HEK293 (cell line): ENCODE measurements at regions not wholly inside any gene's neighbourhood (a gene's known extent, or its start where the extent isn't known, plus 50 kb on each side); places are given as distances from the start of the nearest gene placed in this dataset.

Source experiments
- CTCF ChIA-PET: fragments of 350-600 bp; formaldehyde crosslinking; extraction: SDS; loops from one replicate; lab custom pipeline; 2021; ENCODE audit warnings: antibody characterized with exemption; lab: Yijun Ruan, JAX
- POLR2A ChIA-PET: fragments of 300-600 bp; formaldehyde crosslinking; extraction: SDS; loops from one replicate; lab custom pipeline; 2020; ENCODE audit warnings: antibody characterized with exemption, inconsistent platforms; lab: Yijun Ruan, JAX
- H3K27ac ChIP-seq: fragments of 200-500 bp; sonication (Bioruptor generic); 2 replicates; pipeline ENCODE4 v1.5.1; 2014; ENCODE audit warnings: low read depth, low read length, control low read depth, inconsistent platforms; ENCODE audit errors: extremely low read depth
- H3K36me3 ChIP-seq, 2 experiments: fragments of 200-500 bp in 1 of 2; sonication (Bioruptor generic) in 1 of 2; 1 replicate in 1 of 2; 2 replicates in 1 of 2; pipeline ENCODE4 v1.5.1; 2014 to 2017; ENCODE audit warnings: inconsistent platforms in 2 of 2, low read length in 2 of 2; ENCODE audit not compliant: control insufficient read depth in 2 of 2, insufficient read depth in 1 of 2
- H3K4me1 ChIP-seq: fragments of 200-500 bp; sonication (Bioruptor generic); 2 replicates; pipeline ENCODE4 v1.5.1; 2014; ENCODE audit warnings: mild to moderate bottlenecking, low read length, inconsistent platforms; ENCODE audit not compliant: control insufficient read depth, insufficient read depth
- H3K4me3 ChIP-seq: 2 replicates; pipeline ENCODE4 v1.5.1; 2011; ENCODE audit warnings: low read depth, mild to moderate bottlenecking, control low read depth, low read length, moderate library complexity
- H3K9me3 ChIP-seq: fragments of 200-500 bp; sonication (Bioruptor generic); 2 replicates; pipeline ENCODE4 v1.5.1; 2014; ENCODE audit warnings: low read depth, low read length, inconsistent platforms; ENCODE audit not compliant: control insufficient read depth, insufficient read depth
- EGR2 ChIP-seq: fragments of 450-650 bp; formaldehyde crosslinking; IDR thresholded peaks from 2 replicates; pipeline ENCODE4 v1.5.1; 2016; ENCODE audit warnings: low read depth, missing biosample characterization, missing genetic modification characterization
- GFI1B ChIP-seq: fragments of 450-650 bp; formaldehyde crosslinking; IDR thresholded peaks from 2 replicates; pipeline ENCODE4 v1.5.1; 2016; ENCODE audit warnings: missing biosample characterization, missing genetic modification characterization
- KLF10 ChIP-seq: fragments of 450-650 bp; IDR thresholded peaks from 2 replicates; pipeline ENCODE4 v1.5.1; 2018; ENCODE audit warnings: missing biosample characterization, mild to moderate bottlenecking, missing genetic modification characterization
- RBAK ChIP-seq: fragments of 450-650 bp; formaldehyde crosslinking; IDR thresholded peaks from 2 replicates; pipeline ENCODE4 v1.5.1; 2016; ENCODE audit warnings: missing biosample characterization, missing genetic modification characterization
- SP7 ChIP-seq: fragments of 450-650 bp; formaldehyde crosslinking; IDR thresholded peaks from 2 replicates; pipeline ENCODE4 v1.5.1; 2016; ENCODE audit warnings: missing biosample characterization, missing genetic modification characterization
- ZBTB48 ChIP-seq: fragments of 450-650 bp; formaldehyde crosslinking; IDR thresholded peaks from 2 replicates; pipeline ENCODE4 v1.5.1; 2016; ENCODE audit warnings: missing biosample characterization, missing genetic modification characterization
- ZFHX2 ChIP-seq: fragments of 450-650 bp; formaldehyde crosslinking; conservative IDR thresholded peaks from 2 replicates; pipeline ENCODE4 v1.5.1; 2016; ENCODE audit warnings: missing biosample characterization, missing genetic modification characterization
- ZNF10 ChIP-seq: fragments of 450-650 bp; formaldehyde crosslinking; IDR thresholded peaks from 2 replicates; pipeline ENCODE4 v1.5.1; 2017; ENCODE audit warnings: missing biosample characterization, missing genetic modification characterization
- ZNF138 ChIP-seq: fragments of 450-650 bp; formaldehyde crosslinking; IDR thresholded peaks from 2 replicates; pipeline ENCODE4 v1.5.1; 2016; ENCODE audit warnings: missing biosample characterization, missing genetic modification characterization, borderline replicate concordance
- ZNF416 ChIP-seq: fragments of 450-650 bp; formaldehyde crosslinking; IDR thresholded peaks from 2 replicates; pipeline ENCODE4 v1.5.1; 2016; ENCODE audit warnings: missing biosample characterization, missing genetic modification characterization
- ZNF501 ChIP-seq: fragments of 450-650 bp; formaldehyde crosslinking; IDR thresholded peaks from 2 replicates; pipeline ENCODE4 v1.5.1; 2016; ENCODE audit warnings: missing biosample characterization, missing genetic modification characterization
- ZNF514 ChIP-seq: fragments of 450-650 bp; formaldehyde crosslinking; IDR thresholded peaks from 2 replicates; pipeline ENCODE4 v1.5.1; 2016; ENCODE audit warnings: missing biosample characterization, missing genetic modification characterization
- ZNF555 ChIP-seq: fragments of 450-650 bp; formaldehyde crosslinking; conservative IDR thresholded peaks from 2 replicates; pipeline ENCODE4 v1.5.1; 2017; ENCODE audit warnings: missing biosample characterization, mild to moderate bottlenecking, missing genetic modification characterization, inconsistent platforms
- ZNF776 ChIP-seq: fragments of 450-650 bp; formaldehyde crosslinking; IDR thresholded peaks from 2 replicates; pipeline ENCODE4 v1.5.0; 2017; ENCODE audit warnings: missing biosample characterization, missing genetic modification characterization, borderline replicate concordance
- TF ChIP-seq, protein P1 (sequence below): fragments of 450-650 bp; formaldehyde crosslinking; IDR thresholded peaks from 2 replicates; pipeline ENCODE4 v1.5.1; 2016; ENCODE audit warnings: missing biosample characterization, missing genetic modification characterization, borderline replicate concordance
- TF ChIP-seq, protein P2 (sequence below): fragments of 450-650 bp; formaldehyde crosslinking; IDR thresholded peaks from 2 replicates; pipeline ENCODE4 v1.5.1; 2016; ENCODE audit warnings: missing biosample characterization, missing genetic modification characterization
- TF ChIP-seq, protein P3 (sequence below): fragments of 450-650 bp; formaldehyde crosslinking; IDR thresholded peaks from 2 replicates; pipeline ENCODE4 v1.5.1; 2017; ENCODE audit warnings: missing biosample characterization, missing genetic modification characterization
- TF ChIP-seq, protein P4 (sequence below): fragments of 450-650 bp; formaldehyde crosslinking; IDR thresholded peaks from 2 replicates; pipeline ENCODE4 v1.5.1; 2016; ENCODE audit warnings: missing biosample characterization, missing genetic modification characterization
- TF ChIP-seq, protein P5 (sequence below): fragments of 450-650 bp; formaldehyde crosslinking; IDR thresholded peaks from 2 replicates; pipeline ENCODE4 v1.5.0; 2017; ENCODE audit warnings: missing biosample characterization, missing genetic modification characterization, borderline replicate concordance

DNA sequence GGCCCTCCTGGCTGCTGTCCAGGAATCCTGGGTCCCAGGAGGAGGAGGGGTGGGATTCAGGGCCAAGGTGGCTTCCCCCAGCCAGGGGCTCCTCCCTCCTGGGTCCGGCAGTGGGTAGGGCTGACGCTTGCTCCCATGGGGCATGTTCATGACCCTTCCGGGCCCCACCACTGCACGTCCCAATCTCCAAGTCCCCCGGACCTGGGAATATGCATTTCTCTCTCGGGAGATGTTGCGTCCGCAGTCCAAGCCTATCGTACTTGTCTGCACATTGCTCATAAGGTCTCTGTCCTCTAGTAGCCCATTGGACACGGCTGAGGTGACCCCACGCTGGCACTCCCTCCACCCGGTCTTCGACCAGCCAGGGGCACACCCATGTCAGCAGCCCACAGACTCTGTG lies 192.3 kb downstream of the TEX29 start:
- no peak for TF ChIP-seq ZNF10 (tag by site-specific recombination)

DNA sequence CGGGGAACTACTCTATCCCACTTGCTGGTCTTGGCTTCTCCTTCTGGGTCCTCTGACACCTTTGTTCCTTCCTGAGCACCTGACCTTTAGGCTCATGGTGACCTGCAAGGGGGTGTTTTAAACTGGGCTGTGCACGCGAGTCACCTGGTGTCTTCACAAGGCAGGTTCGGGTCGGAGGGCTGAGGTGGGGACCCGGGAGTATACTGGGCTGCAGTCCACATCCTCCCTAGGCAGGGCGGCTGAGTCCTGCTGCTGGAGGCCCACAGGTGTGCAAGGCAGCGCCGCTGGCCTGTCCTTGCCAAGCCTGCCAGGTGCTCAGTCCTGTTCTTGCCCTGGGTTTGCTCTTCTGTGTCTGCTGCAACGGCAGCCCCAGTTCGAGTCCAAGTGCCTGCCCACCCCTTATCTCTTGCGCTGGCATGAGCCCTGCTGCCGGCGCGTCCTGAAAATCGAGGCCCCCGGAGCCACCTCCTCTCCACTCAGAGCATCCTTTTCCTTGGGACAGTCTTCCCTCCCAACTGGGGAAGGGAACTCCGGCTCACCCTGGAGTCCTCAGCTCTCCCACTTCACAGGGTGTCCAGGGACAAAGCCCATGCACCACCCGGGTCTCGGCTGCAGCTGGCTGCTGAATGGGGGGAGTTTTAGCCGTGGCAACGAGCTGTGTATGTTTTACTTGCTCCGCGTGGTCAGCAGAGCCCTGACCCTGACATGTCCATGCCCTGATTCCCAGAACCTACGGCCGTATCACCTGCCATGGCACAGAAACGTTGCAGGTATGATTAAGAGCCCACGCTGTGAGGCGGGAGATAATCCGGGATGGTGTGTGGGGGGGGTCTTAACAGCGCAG lies 193.5 kb downstream of the TEX29 start:
- no peaks in the 10 kb centered on the region for H3K9me3 ChIP-seq
- H3K27ac ChIP-seq, result no peak overlapping the region
- ChIA-PET POLR2A (no interaction called here), CTCF (interaction anchor here (0.7 kb wide), 1 partner anchor 9 kb away, joined by 3 read pairs; no protein-coding TSS in a partner anchor)
- no peak overlapping the region for H3K4me3 ChIP-seq
- no peaks in the 10 kb centered on the region for H3K4me1 ChIP-seq
- H3K36me3 ChIP-seq, result no peaks in the 10 kb centered on the region
- TF ChIP-seq, protein P1, sequence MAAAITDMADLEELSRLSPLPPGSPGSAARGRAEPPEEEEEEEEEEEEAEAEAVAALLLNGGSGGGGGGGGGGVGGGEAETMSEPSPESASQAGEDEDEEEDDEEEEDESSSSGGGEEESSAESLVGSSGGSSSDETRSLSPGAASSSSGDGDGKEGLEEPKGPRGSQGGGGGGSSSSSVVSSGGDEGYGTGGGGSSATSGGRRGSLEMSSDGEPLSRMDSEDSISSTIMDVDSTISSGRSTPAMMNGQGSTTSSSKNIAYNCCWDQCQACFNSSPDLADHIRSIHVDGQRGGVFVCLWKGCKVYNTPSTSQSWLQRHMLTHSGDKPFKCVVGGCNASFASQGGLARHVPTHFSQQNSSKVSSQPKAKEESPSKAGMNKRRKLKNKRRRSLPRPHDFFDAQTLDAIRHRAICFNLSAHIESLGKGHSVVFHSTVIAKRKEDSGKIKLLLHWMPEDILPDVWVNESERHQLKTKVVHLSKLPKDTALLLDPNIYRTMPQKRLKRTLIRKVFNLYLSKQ (tag by site-specific recombination), result no peak
- TF ChIP-seq ZNF501, result no peak
- TF ChIP-seq ZNF416, result no peak
- no peak for TF ChIP-seq RBAK
- TF ChIP-seq, protein P2, sequence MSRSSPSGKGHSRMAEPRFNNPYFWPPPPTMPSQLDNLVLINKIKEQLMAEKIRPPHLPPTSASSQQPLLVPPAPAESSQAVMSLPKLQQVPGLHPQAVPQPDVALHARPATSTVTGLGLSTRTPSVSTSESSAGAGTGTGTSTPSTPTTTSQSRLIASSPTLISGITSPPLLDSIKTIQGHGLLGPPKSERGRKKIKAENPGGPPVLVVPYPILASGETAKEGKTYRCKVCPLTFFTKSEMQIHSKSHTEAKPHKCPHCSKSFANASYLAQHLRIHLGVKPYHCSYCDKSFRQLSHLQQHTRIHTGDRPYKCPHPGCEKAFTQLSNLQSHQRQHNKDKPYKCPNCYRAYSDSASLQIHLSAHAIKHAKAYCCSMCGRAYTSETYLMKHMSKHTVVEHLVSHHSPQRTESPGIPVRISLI (tag by site-specific recombination), result no peak
- TF ChIP-seq, protein P3, sequence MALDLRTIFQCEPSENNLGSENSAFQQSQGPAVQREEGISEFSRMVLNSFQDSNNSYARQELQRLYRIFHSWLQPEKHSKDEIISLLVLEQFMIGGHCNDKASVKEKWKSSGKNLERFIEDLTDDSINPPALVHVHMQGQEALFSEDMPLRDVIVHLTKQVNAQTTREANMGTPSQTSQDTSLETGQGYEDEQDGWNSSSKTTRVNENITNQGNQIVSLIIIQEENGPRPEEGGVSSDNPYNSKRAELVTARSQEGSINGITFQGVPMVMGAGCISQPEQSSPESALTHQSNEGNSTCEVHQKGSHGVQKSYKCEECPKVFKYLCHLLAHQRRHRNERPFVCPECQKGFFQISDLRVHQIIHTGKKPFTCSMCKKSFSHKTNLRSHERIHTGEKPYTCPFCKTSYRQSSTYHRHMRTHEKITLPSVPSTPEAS (tag by site-specific recombination), result no peak
- TF ChIP-seq ZNF776 (tag by site-specific recombination), result no peak
- TF ChIP-seq SP7 (tag by site-specific recombination), result no peak
- TF ChIP-seq, protein P4, sequence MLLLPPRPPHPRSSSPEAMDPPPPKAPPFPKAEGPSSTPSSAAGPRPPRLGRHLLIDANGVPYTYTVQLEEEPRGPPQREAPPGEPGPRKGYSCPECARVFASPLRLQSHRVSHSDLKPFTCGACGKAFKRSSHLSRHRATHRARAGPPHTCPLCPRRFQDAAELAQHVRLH (tag by site-specific recombination), result no peak
- no peak for TF ChIP-seq ZBTB48 (tag by site-specific recombination)
- no peak for TF ChIP-seq ZNF514 (tag by site-specific recombination)

More for the DNA sequence above, 192.3 kb downstream of the TEX29 start:
- POLR2A ChIA-PET, result no interaction called here
- Histone ChIP-seq H3K4me3 (no peak overlapping the region), H3K4me1 (no peaks in the 10 kb centered on the region), H3K36me3 (no peaks in the 10 kb centered on the region), H3K27ac (no peak overlapping the region), H3K9me3 (no peaks in the 10 kb centered on the region)
- CTCF ChIA-PET, result no interaction called here

DNA sequence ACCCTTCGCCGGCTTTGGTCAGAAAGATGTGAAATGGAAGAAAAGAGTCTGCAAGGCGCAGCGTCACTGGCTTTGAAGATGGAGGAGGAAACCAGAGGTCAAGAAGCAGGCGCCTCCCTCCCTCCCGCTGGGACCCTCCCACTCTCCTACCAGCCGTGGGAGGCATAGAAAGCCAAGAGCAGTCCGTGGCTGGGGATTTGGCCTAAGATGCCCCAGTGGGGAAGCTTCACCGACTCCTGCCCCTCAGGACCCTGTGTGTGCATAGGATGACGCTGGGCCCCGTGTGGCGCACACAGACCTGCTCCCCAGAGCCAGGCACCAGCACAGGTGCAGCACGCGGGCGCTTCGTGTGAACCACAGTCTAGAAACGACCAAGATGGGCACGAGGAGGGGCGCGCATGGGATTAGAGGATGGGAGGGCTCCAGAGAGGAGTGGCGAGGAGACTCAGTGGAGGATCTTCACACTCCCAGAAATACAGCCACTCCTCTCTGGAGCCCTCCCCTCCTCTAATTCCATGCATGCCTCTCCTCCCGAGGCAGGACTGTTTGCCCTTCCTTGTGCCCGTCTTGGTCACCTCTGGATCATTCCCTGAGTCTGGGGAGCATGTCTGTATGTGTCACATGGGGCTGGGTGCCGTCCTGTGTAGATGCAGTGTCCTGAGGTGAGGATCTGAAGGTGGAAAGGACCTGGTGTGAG lies 194.3 kb downstream of the TEX29 start:
- no peaks in the 10 kb centered on the region for H3K36me3 ChIP-seq
- no peak overlapping the region for H3K27ac ChIP-seq
- TF ChIP-seq KLF10 (no peak), ZNF555 (tag by site-specific recombination) (no peak), GFI1B (tag by site-specific recombination) (no peak), EGR2 (0 out of 2 replicates have a peak, but pooled peaks have one; percentile 22), ZNF138 (no peak), ZFHX2 (peak; percentile 44)
- TF ChIP-seq, protein P5, sequence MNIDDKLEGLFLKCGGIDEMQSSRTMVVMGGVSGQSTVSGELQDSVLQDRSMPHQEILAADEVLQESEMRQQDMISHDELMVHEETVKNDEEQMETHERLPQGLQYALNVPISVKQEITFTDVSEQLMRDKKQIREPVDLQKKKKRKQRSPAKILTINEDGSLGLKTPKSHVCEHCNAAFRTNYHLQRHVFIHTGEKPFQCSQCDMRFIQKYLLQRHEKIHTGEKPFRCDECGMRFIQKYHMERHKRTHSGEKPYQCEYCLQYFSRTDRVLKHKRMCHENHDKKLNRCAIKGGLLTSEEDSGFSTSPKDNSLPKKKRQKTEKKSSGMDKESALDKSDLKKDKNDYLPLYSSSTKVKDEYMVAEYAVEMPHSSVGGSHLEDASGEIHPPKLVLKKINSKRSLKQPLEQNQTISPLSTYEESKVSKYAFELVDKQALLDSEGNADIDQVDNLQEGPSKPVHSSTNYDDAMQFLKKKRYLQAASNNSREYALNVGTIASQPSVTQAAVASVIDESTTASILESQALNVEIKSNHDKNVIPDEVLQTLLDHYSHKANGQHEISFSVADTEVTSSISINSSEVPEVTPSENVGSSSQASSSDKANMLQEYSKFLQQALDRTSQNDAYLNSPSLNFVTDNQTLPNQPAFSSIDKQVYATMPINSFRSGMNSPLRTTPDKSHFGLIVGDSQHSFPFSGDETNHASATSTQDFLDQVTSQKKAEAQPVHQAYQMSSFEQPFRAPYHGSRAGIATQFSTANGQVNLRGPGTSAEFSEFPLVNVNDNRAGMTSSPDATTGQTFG (tag by site-specific recombination), result no peak
- POLR2A ChIA-PET, result no interaction called here
- CTCF ChIA-PET, result no interaction called here
- no peaks in the 10 kb centered on the region for H3K9me3 ChIP-seq
- H3K4me3 ChIP-seq, result no peak overlapping the region
- no peaks in the 10 kb centered on the region for H3K4me1 ChIP-seq
